Fibroblast of skin of left biceps (primary cell): ENCODE measurements at regions not wholly inside any gene's neighbourhood (a gene's known extent, or its start where the extent isn't known, plus 50 kb on each side); places are given as distances from the start of the nearest gene placed in this dataset.
A peak's percentile ranks its signal among the peaks of the same experiment; 100 is the strongest.
"Not testable (repeated sequence)": the region's sequence is repeated elsewhere in the genome, so short reads cannot be mapped to it uniquely, and the experiment has no call there.

Source experiments
- DNase-seq, 2 experiments: peaks; one replicate each; pipeline ENCODE4 v3.0.0-alpha.2; 2013; ENCODE audit warnings: low read depth in 2 of 2

DNA sequence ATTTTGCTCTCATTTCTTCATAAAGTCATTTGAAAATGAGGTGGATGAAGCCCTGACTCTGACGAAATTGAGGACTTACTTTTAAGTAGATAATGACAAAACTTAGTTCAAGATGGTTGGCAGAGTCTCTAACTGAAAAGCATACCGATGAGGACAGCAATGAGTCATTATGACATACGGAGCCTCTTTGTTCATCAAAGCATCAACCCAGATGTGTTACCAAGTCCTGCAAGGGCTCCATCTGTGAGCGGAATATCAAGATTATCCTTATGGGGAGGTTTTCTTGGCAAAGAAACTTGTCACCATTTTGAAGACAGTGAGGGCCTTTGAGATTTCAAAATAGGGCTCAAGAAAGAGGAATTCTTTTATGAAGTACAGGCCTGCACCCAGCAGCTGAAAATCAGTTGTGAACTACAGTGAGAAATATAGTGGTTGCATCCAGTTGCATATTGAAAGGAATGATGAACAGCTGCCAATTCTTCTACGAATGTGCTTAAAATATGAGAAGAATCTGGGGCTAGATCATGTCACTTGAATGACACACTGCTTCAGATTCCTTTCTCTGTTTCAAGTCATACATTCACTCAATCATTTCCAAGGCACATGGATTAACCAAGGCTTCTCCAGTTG lies 86.6 kb upstream of the SLC24A2 start:
- DNase-seq: peak; percentile 45 to 46

DNA sequence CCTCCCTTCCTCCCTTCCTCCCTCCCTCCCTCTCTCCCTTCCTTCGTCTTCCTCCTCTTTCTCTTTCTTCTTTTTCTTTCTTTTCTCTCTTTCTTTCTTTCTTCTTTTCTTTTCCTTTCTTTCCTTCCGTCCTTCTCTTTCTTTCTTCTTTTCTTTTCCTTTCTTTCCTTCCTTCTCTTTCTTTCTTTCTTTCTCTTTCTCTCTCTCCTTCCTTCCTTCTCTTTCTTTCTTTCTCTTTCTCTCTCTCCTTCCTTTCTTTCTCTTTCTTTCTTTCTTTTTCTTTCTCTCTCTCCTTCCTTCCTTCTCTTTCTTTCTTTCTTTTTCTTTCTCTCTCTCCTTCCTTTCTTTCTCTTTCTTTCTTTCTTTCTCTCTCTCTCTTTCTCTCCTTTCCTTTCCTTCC lies 84.4 kb upstream of the SLC24A2 start:
- not testable (repeated sequence) for DNase-seq

DNA sequence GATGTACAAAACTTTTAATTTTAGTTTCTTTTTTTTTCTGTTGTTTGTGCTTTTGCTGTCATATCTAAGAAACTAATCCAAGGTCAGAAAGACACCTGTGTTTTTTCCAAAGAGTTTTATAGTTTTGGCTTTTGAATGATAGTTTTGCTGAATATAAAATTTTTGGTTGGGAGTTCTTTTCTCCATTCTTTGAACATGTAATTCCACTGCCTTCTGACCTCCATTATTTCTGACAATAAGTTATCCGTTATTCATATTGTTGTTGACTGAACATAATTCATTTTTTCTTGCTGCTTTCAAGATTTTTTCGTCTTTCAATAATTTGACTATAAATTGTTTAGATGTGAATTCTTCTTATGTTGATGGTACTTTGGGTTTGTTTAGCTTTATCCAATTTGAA lies 82.2 kb upstream of the SLC24A2 start:
- DNase-seq: no peak

DNA sequence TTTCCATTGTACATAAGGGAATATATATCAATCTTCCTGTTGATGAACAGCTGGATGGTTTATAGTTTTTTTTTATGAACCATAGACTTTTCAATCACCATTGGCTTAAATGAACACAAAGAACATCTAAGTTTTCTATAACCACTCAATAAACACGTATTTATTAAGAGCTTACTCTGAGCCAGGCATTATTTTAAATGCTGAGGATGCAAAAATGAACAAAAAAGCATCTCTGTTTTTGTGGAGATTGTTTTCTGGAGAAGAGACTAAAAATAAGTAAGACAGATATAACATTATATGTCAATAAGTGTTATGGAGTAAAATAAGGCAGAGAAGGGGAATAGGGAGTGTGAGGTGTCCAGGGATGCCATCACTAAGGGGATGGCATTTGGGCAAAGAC lies 52.1 kb upstream of the SLC24A2 start:
- no peak for DNase-seq
